ENCODE measurements at regions not wholly inside any gene's neighbourhood (a gene's known extent, or its start where the extent isn't known, plus 50 kb on each side); places are given as distances from the start of the nearest gene placed in this dataset.
A peak's percentile ranks its signal among the peaks of the same experiment; 100 is the strongest.
"Not testable (repeated sequence)": the region's sequence is repeated elsewhere in the genome, so short reads cannot be mapped to it uniquely, and the experiment has no call there.

DNA sequence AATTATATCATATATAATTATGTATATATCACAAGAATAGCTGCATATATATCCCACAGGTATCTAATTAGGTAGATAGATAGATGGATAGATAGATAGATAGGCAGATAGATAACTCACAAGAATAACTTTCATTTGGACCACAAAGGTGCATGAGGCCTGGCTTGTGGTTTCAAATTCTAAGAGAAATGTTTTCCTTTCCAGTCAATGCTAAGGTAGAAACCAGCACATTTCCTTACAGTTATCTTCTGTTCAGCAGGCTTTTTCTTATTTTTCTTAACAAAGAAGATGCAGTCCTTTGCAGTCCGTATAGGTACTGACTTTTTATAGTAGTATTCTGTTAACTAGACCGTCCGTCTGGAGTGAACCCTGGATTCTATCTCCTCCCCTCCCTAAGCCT lies 152.9 kb upstream of the ANKFN1 start:
- DNase-seq, result no peak

DNA sequence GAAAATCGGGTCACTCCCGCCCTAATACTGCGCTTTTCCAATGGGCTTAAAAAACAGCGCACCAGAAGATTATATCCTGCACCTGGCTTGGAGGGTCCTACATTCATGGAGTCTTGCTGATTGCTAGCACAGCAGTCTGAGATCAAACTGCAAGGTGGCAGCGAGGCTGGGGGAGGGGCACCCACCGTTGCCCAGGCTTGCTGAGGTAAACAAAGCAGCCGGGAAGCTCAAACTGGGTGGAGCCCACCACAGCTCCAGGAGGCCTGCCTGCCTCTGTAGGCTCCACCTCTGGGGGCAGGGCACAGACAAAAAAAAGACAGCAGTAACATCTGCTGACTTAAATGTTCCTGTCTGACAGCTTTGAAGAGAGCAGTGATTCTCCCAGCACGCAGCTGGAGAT lies 150.6 kb upstream of the ANKFN1 start:
- not testable (repeated sequence) for DNase-seq

DNA sequence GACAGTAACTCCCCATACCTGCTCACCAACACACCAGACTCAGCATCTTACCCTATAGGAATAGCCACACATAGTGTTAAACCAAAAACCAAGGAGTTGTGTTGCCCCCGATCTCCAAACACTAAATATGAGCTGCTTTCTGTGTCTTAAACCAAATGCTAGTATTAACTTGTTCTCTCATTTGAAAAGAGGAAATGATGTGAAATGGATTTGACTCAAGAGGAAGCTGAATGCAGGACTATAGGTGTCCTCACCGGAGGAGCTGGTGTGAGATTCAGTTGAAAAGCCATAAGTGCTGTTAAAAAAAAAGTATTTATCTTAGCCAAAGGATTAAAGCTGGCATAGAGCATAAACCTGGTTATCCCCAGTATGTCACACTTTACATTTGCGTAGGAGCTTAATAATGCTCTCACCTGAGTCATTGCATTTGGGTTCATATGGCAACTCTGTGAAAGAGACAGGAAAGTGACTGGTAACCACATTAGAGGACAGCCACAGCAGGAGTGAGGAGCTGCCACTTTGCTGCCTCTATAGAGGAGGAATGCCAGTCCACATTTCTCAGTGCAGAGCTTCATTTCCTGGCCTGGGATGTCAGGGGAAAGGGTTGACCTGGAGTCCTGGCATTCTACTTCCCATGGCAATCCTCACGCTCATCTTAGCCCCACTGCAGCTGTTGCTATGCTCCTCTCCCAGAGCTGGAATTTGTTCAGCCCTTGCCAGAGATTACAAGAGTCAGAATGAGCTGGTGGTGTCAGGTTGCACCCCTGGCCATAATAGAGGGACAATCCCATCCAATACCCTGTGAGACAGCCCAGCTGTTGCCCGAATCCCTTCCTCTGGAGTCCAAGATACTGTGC lies 143.3 kb upstream of the ANKFN1 start:
- no peak for DNase-seq

DNA sequence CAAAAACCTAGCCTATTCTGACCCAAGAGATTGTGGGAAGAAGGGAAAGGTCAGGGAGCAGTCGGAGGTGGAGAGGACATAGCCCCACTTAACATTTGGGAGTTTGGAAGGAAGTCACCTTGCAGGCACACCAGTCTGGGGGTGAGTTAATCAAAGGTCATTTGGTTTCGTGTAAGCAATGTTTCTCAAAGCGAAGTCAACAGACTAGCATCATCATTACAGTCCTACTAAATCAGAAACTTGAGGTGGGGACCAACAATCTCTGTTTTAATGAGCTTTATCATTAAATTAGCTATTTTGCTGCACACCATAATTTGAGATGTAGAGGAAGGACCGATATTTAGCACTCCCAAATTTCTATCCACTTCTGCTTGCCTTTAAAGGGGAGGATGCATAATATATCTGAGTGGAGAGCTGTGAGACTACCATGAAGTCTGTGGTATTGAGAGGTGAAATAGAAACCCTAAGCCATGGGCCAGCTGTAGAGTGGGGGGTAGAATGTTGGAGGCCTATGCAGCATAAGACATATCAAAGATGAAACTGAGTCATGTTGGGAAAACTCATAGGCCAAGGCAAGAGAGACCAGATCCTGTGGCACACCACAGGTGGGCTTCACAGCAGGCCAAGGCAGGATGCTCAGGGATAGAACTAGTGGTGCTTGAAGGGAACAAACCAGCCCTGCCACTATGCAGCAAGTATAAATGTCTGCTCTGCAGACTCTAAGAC lies 141.7 kb upstream of the ANKFN1 start:
- no peak for DNase-seq

GRCh38 chr17:56018211-56018610 lies 135.1 kb upstream of the ANKFN1 start:
- no peak for DNase-seq

DNA sequence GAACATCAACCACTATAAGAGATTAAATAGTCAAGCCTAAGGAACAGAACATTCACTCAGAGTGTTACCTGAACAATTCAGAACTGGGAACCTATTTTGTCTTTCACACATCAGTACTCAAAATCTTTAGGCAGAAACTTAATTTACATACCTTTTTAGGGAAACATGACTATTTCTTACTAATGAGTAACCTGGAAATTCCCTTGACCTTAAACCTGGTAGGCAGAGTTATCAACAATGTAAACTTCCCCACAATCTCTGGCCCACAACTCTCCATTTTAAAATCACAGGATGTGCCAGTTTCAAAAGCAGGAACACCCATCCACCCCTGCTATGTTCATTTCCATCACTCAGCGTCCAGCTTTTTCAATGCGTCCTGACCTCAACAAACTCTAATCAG lies 132.9 kb upstream of the ANKFN1 start:
- no peak for DNase-seq

DNA sequence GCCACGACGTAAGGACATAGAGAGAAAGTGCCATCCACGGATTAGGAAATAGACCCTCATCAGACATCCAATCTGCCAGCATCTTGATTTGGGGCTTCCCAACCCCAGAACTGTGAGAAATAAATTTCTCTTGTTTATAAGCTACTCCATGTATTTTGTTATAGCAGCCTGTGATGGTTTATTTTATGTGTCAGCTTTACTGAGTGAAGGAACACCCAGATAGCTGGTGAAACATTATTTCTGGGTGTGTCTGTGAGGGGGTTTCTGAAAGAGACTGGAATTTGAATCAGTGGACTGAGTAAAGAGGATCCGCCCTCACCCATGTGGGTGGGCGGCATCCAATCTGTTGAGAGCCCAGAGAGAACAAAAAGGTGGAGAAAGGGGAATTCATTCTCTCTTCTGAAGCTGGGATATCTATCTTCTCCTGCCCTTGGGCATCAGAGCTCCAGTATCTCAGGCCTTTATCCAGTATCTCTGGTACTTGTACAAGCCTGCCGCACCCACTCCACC lies 131.5 kb upstream of the ANKFN1 start:
- DNase-seq, result no peak

DNA sequence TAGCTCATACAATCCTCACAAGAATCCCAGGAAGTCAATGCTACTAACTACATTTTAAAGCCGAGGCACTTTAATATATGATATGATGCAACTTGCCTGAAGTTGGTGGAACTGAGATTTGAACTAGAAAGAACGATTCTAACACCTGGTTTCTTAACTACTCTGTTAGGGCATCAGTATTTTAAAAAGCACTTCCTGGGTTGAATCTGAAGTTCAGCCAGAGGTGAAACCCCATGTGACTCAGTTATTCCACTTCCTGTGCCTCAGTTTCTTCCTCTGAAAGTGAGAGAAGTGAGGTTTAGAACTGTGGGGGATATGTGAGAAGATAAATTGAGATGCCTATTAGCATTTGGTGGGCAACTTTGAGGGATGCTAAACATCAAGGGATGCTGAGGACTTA lies 129.4 kb upstream of the ANKFN1 start:
- DNase-seq, result no peak

- no peak for DNase-seq
Measured at GRCh38 chr17:56026915-56027314, 126.4 kb upstream of the ANKFN1 start.

GRCh38 chr17:56028837-56029236 lies 124.4 kb upstream of the ANKFN1 start:
- DNase-seq, result no peak

DNA sequence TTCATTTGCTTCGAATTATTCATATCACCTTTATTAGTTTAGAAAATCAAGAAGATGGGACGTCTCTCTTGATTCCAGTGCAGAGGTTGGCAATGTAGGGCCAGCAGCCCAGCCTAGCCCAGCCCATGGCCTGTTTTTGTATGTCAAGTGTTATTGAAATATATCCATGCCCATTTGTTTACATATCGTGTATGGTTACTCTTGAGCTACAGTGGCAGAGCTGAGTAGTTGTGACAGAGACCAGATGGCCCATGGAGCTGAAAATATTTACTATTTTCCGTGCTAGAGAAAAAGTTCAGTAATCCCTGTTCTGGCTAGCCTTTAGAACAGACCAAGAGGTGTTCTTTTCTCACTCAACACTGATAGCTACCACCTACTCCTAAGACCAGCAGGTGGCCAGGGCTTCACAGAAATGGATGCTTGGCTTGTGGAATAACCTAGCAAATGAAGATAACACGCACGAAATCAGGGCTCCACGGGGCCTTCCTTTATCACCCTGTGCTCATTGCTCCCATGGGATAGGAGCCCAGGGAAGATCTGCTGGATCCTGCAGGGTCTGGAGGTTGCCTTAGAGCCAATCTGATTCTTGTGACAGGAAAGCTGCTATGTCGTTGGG lies 123.2 kb upstream of the ANKFN1 start:
- no peak for DNase-seq

- DNase-seq, result no peak
Measured at GRCh38 chr17:56031636-56032035, 121.6 kb upstream of the ANKFN1 start.

- DNase-seq, result no peak
Measured at GRCh38 chr17:56034197-56034635, 119.1 kb upstream of the ANKFN1 start.

DNA sequence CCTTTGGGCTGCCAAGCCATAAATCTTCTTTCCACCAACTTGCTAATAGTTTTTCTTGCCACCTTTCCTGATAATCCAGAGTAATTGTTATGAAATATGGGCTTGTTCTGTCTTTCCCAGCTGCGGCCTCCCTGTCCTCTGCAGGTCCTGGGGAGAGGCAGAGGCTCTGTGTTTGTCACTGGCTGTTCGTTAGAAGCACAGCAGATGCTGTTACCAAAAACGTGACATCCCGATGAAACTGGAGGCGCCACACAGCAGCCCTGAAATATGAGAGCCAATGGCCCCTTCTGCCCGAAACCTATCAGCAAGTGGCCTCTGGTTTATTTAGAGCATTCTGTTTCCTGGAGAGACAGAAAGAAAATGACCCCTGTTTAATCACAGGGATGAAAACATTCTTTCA lies 115.1 kb upstream of the ANKFN1 start:
- no peak for DNase-seq

DNA sequence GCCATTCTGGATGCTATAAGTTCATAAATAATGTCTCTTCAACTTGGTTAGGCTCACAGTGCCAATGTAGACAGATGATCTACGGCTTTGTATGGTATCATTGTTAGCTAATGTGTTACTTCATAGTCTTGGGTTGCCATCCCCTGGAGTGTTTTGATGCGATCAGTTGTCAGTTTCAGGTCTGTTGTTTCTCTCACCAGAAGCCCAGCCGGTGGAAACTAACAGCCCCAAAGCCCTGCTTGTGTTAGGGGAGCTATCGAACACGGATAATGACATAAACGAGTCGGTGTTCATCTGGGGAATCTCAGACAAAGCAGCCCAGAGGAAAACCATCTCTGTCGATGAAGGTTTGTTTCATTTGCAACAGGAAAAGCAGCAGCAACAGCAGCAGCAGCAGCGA lies 107.4 kb upstream of the ANKFN1 start:
- DNase-seq, result peak in 2 of 56 donors; percentile 2 to 12

GRCh38 chr17:56047331-56047730 lies 105.9 kb upstream of the ANKFN1 start:
- DNase-seq, result no peak

DNA sequence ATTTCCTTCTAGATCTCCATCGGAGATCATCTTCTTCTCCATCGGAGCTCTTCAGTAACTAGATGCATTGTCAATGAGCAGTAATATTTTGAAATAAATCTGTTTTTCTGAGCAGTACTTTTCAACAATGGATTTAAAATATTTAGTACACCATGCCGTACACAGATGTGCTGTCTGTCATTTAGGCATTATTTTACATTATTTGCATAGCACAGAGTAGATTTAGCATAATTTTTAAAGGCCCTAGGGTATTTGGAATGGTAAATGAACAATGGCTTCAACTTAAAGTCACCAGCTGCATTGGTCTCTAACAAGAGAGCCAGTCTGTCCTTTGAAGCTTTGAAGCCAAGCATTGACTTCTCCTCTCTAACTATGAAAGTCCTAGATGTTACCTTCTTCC lies 95.4 kb upstream of the ANKFN1 start:
- no peak for DNase-seq

DNA sequence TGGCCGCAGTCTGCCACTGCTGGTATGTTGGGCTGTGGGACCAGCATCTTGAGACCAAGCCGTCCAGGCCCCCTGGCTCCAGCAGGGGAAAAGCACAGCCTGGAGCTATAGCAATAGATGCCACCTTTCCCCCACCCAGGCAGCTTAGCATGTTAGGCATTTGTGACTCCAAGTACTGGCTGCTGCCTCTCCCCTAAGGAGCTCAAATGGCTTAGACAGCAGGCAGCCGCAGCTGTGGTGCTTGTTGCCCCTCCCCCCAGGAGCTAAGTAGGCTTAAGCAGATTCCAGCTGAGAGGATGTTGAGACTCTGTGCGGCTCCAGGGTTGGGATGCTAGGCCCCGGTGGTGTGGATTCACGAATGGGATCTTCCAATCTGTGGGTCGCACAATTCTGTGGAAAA lies 88.8 kb upstream of the ANKFN1 start:
- DNase-seq, result no peak

GRCh38 chr17:56074361-56074890 lies 78.8 kb upstream of the ANKFN1 start:
- peak in 9 of 56 donors; percentile 1 to 27 (median 9) for DNase-seq

DNA sequence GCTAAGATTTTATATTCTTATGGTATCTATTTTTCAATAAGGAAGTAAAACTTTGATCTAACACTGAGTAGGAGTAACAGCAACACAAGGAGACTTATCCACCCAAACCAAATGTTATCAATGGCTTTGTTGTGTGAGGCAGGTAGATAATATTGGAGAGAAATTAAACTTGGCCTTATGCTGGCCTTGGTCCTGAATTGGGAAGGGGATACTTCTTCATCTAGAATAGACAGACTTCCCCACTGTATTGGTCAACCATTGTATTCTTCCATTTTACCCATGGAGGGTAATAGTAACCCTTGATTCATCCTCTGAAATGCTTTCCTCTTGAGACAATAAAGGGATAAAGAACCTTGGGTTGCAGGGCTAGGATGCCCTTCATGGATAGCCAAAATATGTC lies 76.3 kb upstream of the ANKFN1 start:
- no peak for DNase-seq

DNA sequence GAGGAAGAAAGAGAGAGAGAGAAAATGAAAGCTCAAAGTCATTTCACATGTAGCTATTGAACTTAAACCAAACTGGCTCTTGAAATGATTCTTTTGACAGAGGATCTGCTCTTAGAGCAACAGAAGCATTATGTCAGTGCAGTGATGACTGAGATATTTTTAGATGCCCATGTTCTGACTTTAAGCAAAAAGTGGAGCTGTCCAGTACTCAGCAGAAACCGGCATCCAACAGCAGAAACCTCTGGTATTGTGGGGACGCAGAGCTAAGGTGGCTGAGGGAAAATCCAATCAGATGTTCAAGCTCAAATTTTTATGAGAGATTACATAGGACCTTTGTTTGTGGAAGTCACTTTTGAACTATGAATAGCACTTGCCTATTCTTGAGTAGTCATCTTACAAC lies 69.8 kb upstream of the ANKFN1 start:
- DNase-seq, result no peak
